AG09319 (cell line): ENCODE measurements at regions not wholly inside any gene's neighbourhood (a gene's known extent, or its start where the extent isn't known, plus 50 kb on each side); places are given as distances from the start of the nearest gene placed in this dataset.

Experiments used
- DNase-seq: peaks from one replicate; pipeline ENCODE4 v3.0.0-alpha.2; 2010; ENCODE audit warnings: low read depth; ENCODE audit errors: extremely low read depth
- TF ChIP-seq, protein P1 (sequence below): IDR thresholded peaks from 2 replicates; pipeline ENCODE4 v1.5.1; 2011; ENCODE audit warnings: low read depth, mild to moderate bottlenecking, inconsistent platforms, low read length, moderate library complexity

DNA sequence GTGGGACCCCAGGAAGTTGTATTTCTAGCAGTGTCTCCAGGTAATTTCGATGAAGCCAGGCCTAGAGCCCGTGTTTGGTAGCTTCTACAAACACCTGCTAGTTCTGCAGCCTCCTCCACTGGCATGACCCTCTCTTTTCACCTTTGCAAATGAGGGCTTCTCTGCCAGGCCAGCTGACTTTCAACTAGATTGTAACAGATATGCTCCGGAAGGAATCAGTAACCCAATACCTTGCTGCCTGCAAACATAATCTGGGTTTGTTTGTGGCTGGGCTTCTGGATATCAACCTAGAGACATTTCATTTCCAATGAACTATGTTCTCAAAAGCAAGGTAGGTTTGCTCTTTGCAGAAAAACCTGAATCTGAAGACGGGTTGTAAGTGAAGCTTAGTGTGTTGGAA lies 354.8 kb downstream of the DMRT2 start:
- no peak for DNase-seq
- TF ChIP-seq, protein P1, sequence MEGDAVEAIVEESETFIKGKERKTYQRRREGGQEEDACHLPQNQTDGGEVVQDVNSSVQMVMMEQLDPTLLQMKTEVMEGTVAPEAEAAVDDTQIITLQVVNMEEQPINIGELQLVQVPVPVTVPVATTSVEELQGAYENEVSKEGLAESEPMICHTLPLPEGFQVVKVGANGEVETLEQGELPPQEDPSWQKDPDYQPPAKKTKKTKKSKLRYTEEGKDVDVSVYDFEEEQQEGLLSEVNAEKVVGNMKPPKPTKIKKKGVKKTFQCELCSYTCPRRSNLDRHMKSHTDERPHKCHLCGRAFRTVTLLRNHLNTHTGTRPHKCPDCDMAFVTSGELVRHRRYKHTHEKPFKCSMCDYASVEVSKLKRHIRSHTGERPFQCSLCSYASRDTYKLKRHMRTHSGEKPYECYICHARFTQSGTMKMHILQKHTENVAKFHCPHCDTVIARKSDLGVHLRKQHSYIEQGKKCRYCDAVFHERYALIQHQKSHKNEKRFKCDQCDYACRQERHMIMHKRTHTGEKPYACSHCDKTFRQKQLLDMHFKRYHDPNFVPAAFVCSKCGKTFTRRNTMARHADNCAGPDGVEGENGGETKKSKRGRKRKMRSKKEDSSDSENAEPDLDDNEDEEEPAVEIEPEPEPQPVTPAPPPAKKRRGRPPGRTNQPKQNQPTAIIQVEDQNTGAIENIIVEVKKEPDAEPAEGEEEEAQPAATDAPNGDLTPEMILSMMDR: no peak

DNA sequence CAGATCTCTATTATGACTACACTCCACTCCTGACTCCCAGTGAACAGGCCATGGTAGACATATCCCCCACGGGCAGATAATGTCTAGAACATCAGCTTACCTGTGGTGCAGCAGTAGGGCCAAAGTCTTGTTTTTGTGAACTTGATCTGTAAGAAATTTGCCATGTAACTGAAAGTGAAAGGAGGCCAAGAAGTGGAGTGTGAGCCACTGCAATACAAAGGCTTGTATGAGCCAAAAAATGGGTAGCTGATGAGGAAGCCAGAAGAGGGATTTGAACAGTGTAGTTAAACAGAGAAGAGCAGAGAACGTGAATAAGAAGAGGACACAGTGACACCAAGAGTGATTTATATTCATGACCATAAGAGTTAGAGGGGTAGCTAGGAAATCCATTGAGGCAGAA lies 361.7 kb downstream of the DMRT2 start:
- DNase-seq: no peak
- TF ChIP-seq, protein P1: no peak

DNA sequence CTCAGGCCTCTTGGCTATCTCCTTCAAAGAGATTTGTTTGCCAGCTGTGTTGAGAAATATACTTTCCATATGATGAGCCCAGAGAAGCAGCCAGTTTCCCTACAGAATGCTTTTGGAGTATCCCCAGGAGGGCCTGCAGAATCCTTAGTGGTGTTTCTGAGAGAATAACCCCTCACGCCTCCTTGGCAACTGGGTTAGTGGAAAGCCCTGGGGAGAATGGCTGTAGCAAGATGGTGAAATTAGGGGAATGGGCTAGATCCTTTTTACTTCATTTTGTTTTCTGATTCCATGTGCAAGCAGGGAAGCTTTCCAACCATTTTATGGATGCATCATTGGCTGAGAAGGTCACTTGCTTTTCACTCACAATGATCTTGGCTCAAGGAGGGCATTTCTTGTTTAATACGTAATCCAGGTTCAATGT lies 364.6 kb downstream of the DMRT2 start:
- TF ChIP-seq, protein P1: no peak
- no peak for DNase-seq

DNA sequence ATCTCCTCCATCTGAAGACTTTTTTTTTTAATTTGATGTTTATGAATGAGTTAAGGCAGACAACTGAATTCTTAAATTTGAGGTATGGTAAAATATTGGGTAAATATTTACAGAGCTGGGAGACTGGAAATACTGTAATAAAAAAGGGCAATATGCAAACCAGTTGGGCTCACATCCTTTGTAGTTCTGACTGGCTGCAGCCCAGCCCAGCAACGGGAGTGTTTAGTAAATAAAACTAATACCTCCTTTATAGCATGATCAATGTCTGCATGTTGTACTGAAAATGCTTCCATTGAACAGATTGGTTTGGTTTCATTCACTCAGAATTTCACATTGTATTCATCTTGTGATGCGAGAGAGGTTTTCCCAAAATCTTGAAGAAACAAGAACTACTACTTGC lies 365.0 kb downstream of the DMRT2 start:
- TF ChIP-seq, protein P1: no peak
- no peak for DNase-seq

DNA sequence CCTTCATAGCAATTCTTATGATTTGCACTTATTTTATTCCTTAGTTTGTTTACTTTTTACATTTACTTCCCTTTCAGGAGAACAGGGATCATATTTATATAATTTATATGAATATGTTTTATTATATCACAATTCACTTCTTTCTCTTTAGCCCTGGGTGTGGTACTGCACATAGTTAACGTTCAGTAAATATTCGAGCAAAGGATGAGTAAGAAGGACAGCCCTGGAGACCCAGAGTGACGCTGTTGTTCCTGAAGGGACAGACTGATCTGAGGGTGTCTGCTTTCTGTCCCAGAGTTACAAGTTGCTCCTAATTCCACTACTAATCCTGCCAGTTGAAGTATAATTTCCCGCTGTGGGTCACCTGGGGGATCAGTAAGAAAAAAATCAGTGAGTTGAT lies 366.1 kb downstream of the DMRT2 start:
- TF ChIP-seq, protein P1: no peak
- no peak for DNase-seq

DNA sequence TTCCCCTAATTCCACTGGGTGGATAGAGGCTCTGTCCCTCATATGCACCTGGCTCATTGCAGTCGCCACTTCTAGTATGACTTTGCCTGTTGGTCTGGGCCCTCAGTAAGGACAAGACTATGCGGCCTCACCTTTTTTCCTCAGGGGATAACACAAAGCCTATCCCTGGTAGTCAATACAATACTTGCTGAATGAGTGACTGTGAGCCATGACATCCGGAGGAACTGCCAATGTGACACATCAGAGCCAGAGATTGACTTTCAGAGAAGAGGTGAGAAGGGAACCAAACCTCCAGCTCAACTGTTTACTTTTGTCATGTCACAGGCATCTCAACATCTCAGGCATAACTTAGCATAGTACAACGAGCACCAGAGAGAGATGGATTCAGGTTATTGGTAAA lies 371.3 kb downstream of the DMRT2 start:
- DNase-seq: no peak

DNA sequence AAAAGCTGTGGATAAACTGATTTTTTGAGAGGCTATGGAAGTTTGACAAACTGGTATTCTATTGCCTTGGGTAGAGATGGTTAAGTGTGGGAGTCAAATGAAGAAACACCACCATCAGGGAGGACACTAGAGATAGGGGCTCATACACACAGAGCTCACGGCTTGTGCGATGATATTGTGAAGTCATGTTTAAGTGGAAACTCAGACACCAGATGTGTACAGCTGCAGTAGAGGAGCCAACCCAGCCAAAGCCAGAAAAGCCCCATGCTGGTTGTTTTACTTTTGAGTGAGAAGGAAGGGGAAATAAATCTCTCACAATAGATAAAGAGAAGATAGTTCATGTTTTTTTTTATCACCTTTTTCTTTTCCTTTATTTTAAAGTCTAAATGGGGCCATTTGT lies 377.7 kb downstream of the DMRT2 start:
- TF ChIP-seq, protein P1: no peak

More for the DNA sequence above, 371.3 kb downstream of the DMRT2 start:
- TF ChIP-seq, protein P1: no peak

More for the DNA sequence above, 377.7 kb downstream of the DMRT2 start:
- no peak for DNase-seq
